NCI-H446 (cell line): ENCODE measurements at regions not wholly inside any gene's neighbourhood (a gene's known extent, or its start where the extent isn't known, plus 50 kb on each side); places are given as distances from the start of the nearest gene placed in this dataset.

ENCODE experiments used
- DNase-seq, 2 experiments: peaks; one replicate each; lab custom pipeline; 2025; lab: John Stamatoyannopoulos, UW

GRCh38 chr15:31473385-31474058 lies 146.9 kb downstream of the KLF13 start:
- DNase-seq = no peak

- no peak for DNase-seq
These were observed 147.6 kb downstream of the KLF13 start for GRCh38 chr15:31474059-31474868.

- DNase-seq = no peak
These were observed 149.7 kb downstream of the KLF13 start for GRCh38 chr15:31476236-31476810.

GRCh38 chr15:31476866-31477265 lies 150.2 kb downstream of the KLF13 start:
- DNase-seq = no peak

- no peak for DNase-seq
These were observed 150.7 kb downstream of the KLF13 start for GRCh38 chr15:31477301-31477700.

GRCh38 chr15:31477851-31478701 lies 151.4 kb downstream of the KLF13 start:
- DNase-seq = no peak

- DNase-seq = no peak
These were observed 152.1 kb downstream of the KLF13 start for GRCh38 chr15:31478702-31479221.

- DNase-seq = no peak
These were observed 153.9 kb downstream of the KLF13 start for GRCh38 chr15:31480356-31481025.

- DNase-seq = no peak
These were observed 154.5 kb downstream of the KLF13 start for GRCh38 chr15:31481142-31481541.

GRCh38 chr15:31482122-31482922 lies 155.7 kb downstream of the KLF13 start:
- DNase-seq = no peak

- no peak for DNase-seq
These were observed 156.7 kb downstream of the KLF13 start for GRCh38 chr15:31483053-31483985.

- DNase-seq = no peak
These were observed 157.6 kb downstream of the KLF13 start for GRCh38 chr15:31483986-31484951.

- no peak for DNase-seq
These were observed 158.4 kb downstream of the KLF13 start for GRCh38 chr15:31484986-31485385.

GRCh38 chr15:31485431-31485830 lies 158.8 kb downstream of the KLF13 start:
- no peak for DNase-seq

- DNase-seq = no peak
These were observed 159.4 kb downstream of the KLF13 start for GRCh38 chr15:31485911-31486461.

- no peak for DNase-seq
These were observed 159.9 kb downstream of the KLF13 start for GRCh38 chr15:31486506-31486905.

GRCh38 chr15:31486906-31487695 lies 160.5 kb downstream of the KLF13 start:
- no peak for DNase-seq
